HEK293T (cell line): ENCODE measurements at regions not wholly inside any gene's neighbourhood (a gene's known extent, or its start where the extent isn't known, plus 50 kb on each side); places are given as distances from the start of the nearest gene placed in this dataset.

Experiments
- BHLHE40 ChIP-seq: fragments of 450-650 bp; IDR thresholded peaks from 2 replicates; pipeline ENCODE4 v1.6.1; 2016; ENCODE audit warnings: mild to moderate bottlenecking, moderate library complexity, borderline replicate concordance
- FOXA1 ChIP-seq: fragments of 450-650 bp; IDR thresholded peaks from 2 replicates; pipeline ENCODE4 v1.6.1; 2016; ENCODE audit warnings: mild to moderate bottlenecking
- FOXK2 ChIP-seq: fragments of 450-650 bp; IDR thresholded peaks from 2 replicates; pipeline ENCODE4 v1.6.1; 2016; ENCODE audit warnings: mild to moderate bottlenecking
- FOXM1 ChIP-seq: fragments of 450-650 bp; IDR thresholded peaks from 2 replicates; pipeline ENCODE4 v1.6.1; 2017; ENCODE audit warnings: mild to moderate bottlenecking, borderline replicate concordance
- HDGF ChIP-seq: fragments of 450-650 bp; IDR thresholded peaks from 2 replicates; pipeline ENCODE4 v1.6.1; 2017; ENCODE audit warnings: antibody characterized with exemption, borderline replicate concordance
- NFRKB ChIP-seq: fragments of 450-650 bp; IDR thresholded peaks from 2 replicates; pipeline ENCODE4 v1.6.1; 2016; ENCODE audit warnings: mild to moderate bottlenecking, moderate library complexity
- SP1 ChIP-seq: fragments of 450-650 bp; IDR thresholded peaks from 2 replicates; pipeline ENCODE4 v1.6.1; 2017
- TARDBP ChIP-seq: fragments of 450-650 bp; IDR thresholded peaks from 2 replicates; pipeline ENCODE4 v1.6.1; 2016
- ZNF384 ChIP-seq: fragments of 450-650 bp; IDR thresholded peaks from 2 replicates; pipeline ENCODE4 v1.6.1; 2016

DNA sequence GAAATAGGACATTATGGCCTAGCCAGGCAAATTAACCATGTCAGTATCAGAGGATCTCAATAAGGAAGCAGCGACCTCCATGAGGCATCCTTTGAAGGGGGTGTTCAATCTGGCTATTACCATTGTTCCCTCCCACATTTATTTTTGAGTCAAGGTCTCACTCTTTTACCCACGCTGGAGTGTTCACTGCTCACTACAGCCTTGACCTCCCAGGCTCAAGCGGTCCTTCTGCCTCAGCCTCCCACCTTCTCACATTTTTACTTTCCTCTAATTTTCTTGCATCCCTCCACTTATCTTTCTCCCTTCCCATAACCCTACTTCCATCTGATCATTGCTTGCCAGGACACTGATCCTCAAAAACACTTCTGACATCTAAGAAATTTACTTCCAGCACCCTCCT lies 654.0 kb upstream of the NR2F2 start:
- no peak for TF ChIP-seq NFRKB
- no peak for TF ChIP-seq FOXM1
- TF ChIP-seq TARDBP, result no peak
- no peak for TF ChIP-seq FOXA1
- no peak for TF ChIP-seq SP1
- TF ChIP-seq FOXK2, result no peak
- no peak for TF ChIP-seq BHLHE40
- TF ChIP-seq HDGF, result no peak
- TF ChIP-seq ZNF384, result no peak
